HL-60/S4 (cell line): ENCODE measurements at regions not wholly inside any gene's neighbourhood (a gene's known extent, or its start where the extent isn't known, plus 50 kb on each side); places are given as distances from the start of the nearest gene placed in this dataset.
"Not testable (repeated sequence)": the region's sequence is repeated elsewhere in the genome, so short reads cannot be mapped to it uniquely, and the experiment has no call there.

Experiments used
- in situ Hi-C: fragments of 300-500 bp; cut with MboI; formaldehyde crosslinking; loops from 2 replicates; pipeline ENCODE4 v1.14.3; 2022; ENCODE audit warnings: low sequenced_read_pairs

GRCh38 chr5:158226496-158226895 is 367.6 kb upstream of the CLINT1 start:
- in situ Hi-C loops = no loop called here

GRCh38 chr5:158224253-158224652 is 365.3 kb upstream of the CLINT1 start:
- in situ Hi-C loops = no loop called here

DNA sequence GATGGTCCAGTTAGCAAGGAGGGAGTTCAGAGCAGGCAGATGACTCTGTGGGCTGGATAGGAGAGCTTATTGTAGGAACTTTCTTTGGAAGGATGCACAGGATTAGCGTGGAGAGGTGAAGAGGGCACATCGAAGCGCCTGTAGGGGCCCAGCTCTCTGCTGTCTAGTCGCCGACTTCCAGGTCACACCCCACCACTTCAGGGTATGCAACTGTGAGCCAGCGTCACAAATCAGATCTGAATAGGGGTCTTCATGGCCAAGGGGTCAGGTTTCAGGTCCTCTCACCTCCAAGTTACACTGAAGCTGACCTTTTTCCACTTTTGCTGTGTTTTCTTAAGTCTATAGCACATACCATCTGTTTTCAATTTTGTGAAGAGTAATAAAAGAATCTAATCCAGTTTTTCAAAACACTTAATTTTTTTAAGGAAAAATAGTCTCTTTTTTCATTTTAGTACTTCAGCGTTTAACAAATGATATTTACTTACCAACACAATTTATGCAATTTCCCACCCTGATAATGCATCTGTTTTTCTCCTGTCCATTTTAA is 364.2 kb upstream of the CLINT1 start:
- in situ Hi-C loops = no loop called here

DNA sequence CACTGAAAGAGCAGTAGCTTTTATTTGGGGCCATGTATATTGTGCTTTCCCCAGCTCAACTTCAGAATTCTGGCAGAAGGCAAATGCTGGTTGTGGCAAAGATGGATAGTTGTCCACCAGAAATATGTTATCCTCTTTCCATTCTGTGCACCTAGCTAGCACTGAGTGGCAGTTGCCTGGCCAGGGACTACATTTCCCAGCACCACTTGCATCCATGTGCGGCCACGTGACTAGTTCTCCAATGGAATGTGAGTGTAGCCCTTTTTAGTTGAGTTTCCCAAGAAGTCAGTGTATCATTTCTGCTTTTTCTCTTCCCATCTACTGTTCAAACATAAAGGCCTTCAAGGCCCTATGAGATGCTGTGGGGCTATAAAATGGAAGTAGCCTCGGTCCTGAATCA is 354.0 kb upstream of the CLINT1 start:
- in situ Hi-C loops = no loop called here

DNA sequence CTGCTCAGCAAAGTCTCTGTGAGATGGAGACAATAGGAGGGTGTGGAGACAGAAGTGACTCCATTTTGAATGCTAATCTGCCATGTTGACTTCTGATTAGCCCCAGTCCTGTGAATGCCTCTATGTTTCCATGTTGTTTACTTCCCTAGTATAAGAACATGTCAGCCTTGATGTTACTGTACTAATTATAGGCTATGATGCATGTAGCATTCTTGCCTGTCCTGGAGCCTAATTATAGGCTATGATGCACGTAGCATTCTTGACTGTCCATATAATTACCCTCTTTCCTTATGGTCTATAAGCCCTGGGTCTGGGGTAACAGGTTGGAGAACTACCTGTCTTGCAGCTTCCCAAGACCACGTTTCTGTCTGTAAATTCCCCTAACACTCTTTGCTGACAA is 353.3 kb upstream of the CLINT1 start:
- in situ Hi-C loops = no loop called here

- in situ Hi-C loops = no loop called here
These were observed 350.4 kb upstream of the CLINT1 start for GRCh38 chr5:158209219-158209908.

DNA sequence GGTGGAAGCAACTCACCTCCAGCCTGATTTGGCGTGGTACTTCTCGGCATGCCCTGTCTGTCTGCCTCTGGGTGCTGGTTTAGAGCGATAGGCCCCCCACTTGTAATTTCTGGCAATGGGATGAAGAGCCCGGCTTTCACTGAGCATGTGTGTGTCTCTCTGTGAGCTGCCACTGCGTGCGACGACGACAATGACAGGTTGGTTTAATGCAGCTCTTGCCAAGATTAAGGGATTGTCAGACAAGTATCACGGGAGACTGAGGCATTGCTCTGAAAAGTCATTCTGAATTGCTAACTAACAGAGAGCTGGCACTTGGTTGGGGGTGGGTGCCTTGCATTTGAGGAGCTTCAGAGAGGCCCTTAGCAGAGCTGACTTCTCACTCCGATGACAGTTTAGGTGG is 348.8 kb upstream of the CLINT1 start:
- in situ Hi-C loops = no loop called here

DNA sequence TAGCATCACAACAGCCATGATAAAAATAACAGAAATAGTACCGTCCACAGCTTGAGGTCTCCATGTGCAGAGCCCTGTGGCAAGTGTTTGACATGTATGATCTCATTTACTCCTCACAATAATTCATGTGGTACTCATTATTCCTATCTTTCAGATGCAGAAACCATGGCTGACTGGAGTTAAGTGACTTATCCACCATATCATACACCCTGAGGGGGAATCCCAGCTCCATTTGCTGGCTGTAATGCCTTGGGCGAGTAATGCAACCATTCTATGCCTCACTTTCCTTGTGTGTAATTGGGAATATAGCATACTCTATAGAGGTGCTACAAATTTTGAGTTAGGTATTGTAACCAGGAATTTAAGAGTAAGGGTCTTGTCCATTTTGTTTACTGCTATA is 347.0 kb upstream of the CLINT1 start:
- in situ Hi-C loops = no loop called here

DNA sequence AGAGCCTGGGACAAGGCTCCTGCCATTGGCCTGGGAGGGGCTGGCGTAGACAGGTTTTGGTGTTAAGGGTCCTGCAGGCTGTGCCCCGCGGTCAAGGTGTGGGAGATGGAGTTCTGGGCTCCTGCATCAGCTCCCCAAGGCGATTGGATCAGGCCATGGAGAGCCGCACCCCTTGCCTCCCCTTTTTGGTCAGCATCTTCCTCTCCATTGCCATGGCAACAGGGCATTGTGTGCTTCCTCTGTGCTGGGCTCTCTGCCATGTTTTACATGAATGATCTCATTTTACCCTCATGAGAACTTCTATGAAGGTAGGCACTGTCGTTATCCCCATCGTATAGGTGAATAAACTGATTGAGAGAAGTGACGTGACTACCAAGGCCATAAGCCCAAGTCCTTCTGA is 344.3 kb upstream of the CLINT1 start:
- in situ Hi-C loops = no loop called here

- in situ Hi-C loops = no loop called here
These were observed 343.9 kb upstream of the CLINT1 start for GRCh38 chr5:158202801-158203200.

DNA sequence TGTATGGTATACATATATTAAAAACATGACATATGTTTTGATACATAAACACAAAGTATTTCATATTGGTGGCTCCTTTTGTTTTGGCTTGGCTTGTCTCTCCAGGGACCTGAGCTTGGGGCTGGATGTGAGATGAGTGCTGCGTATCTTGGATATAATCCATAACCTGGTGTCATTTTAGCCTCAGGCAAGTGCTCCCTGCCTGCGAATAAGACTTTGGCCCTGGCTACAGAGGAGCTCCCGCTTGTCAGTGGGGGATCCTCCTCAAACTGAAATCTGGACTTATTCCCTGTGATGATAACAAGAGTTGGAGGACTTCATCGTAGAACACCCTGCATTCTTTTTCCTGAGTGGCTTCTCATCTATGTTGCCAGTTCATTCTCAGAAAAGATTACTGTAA is 341.7 kb upstream of the CLINT1 start:
- in situ Hi-C loops = no loop called here

DNA sequence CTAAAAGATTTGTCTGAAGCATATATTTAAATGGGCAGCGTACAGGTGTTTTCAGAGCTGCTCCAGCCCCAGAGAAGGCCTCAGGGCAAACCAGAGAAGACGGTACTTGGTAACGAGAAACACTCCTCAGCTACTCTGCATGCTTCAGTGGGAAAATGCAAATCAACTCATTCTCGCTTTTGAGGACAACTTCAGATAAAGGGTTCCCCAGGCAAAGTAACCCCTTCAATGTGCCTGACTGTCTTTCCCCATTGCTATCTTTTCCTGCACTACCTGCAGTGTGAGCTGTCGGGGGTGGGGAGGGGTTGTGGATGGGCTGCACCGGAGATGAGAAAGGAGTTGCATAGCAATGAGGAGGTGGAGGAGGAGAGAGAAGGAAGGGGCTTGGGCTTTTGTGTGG is 339.7 kb upstream of the CLINT1 start:
- in situ Hi-C loops = no loop called here

GRCh38 chr5:158195416-158196210 is 336.7 kb upstream of the CLINT1 start:
- in situ Hi-C loops = no loop called here

GRCh38 chr5:158194561-158194976 is 335.6 kb upstream of the CLINT1 start:
- in situ Hi-C loops = no loop called here

GRCh38 chr5:158193395-158193794 is 334.4 kb upstream of the CLINT1 start:
- in situ Hi-C loops = not testable (repeated sequence)

GRCh38 chr5:158180407-158180806 is 321.5 kb upstream of the CLINT1 start:
- in situ Hi-C loops = no loop called here

DNA sequence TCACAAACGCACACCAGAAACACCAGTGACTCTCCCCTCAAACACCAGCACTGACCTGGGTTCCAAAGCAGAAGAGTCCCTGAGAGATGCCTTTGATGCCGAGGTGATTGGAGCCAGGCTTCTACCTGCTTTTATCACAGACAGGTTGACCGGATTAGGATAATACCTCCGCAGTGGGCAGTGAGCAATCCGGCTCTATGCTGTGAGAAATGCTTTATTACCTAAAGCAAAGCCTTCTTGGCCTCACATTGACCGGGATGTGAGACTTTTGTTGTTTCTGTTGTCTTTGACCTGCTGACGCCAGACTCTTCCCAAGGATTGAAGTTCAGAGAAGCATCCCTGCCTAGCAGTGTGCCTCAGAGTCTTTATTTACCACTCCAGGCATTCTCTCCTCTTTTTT is 320.3 kb upstream of the CLINT1 start:
- in situ Hi-C loops = loop anchor here (10.0 kb wide), 1 partner anchor 926 kb away; no protein-coding TSS in a partner anchor

DNA sequence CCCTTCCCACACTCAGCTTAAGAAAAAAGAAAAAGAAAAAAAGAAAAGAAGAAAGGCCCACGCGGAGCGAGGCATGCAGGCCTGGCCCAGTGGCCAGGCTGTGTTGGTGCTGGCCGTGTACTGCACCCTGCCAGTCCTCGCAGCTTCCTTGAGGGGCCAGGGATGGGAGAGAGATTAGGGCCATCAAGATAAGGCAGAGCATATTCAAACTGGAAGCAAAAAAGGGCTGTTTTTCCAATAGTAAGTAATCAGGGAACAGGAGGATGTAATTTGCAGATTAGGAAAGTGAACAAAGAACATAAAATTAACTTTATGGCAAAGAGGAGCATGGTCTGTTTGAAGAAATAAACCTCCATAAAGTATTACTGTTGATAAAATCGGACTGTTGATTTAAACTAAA is 319.6 kb upstream of the CLINT1 start:
- in situ Hi-C loops = loop anchor here (10.0 kb wide), 1 partner anchor 926 kb away; no protein-coding TSS in a partner anchor

- in situ Hi-C loops = loop anchor here (10.0 kb wide), 1 partner anchor 928 kb away; no protein-coding TSS in a partner anchor
These were observed 318.2 kb upstream of the CLINT1 start for GRCh38 chr5:158177146-158177545.

GRCh38 chr5:158175934-158176481 is 317.1 kb upstream of the CLINT1 start:
- in situ Hi-C loops = loop anchor here (10.0 kb wide), 1 partner anchor 929 kb away; no protein-coding TSS in a partner anchor
